ENCODE measurements at regions not wholly inside any gene's neighbourhood (a gene's known extent, or its start where the extent isn't known, plus 50 kb on each side); places are given as distances from the start of the nearest gene placed in this dataset.

- TF ChIP-seq, protein P1, sequence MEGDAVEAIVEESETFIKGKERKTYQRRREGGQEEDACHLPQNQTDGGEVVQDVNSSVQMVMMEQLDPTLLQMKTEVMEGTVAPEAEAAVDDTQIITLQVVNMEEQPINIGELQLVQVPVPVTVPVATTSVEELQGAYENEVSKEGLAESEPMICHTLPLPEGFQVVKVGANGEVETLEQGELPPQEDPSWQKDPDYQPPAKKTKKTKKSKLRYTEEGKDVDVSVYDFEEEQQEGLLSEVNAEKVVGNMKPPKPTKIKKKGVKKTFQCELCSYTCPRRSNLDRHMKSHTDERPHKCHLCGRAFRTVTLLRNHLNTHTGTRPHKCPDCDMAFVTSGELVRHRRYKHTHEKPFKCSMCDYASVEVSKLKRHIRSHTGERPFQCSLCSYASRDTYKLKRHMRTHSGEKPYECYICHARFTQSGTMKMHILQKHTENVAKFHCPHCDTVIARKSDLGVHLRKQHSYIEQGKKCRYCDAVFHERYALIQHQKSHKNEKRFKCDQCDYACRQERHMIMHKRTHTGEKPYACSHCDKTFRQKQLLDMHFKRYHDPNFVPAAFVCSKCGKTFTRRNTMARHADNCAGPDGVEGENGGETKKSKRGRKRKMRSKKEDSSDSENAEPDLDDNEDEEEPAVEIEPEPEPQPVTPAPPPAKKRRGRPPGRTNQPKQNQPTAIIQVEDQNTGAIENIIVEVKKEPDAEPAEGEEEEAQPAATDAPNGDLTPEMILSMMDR (IDR thresholded peaks at IDR 0.05), result no peak
- no peak for TF ChIP-seq POLR2A (IDR thresholded peaks at IDR 0.05)
Observed at GRCh38 chr2:236882930-236883329, 202.8 kb upstream of the COPS8 start.

Measured in ovary (tissue), 3 donors.